Fibroblast of the aortic adventitia (primary cell): ENCODE measurements at regions not wholly inside any gene's neighbourhood (a gene's known extent, or its start where the extent isn't known, plus 50 kb on each side); places are given as distances from the start of the nearest gene placed in this dataset.

ENCODE experiments used
- DNase-seq: peaks from one replicate; pipeline ENCODE4 v3.0.0-alpha.2; 2010; ENCODE audit warnings: low read depth
- H3K4me3 ChIP-seq: 2 replicates; pipeline ENCODE4 v1.5.1; 2011; ENCODE audit warnings: low read depth, mild to moderate bottlenecking, control low read depth, low read length, moderate library complexity
- TF ChIP-seq, protein P1 (sequence below): IDR thresholded peaks from 2 replicates; pipeline ENCODE4 v1.5.1; 2011; ENCODE audit warnings: mild to moderate bottlenecking, low read length, control low read depth, inconsistent platforms; ENCODE audit not compliant: insufficient read depth

DNA sequence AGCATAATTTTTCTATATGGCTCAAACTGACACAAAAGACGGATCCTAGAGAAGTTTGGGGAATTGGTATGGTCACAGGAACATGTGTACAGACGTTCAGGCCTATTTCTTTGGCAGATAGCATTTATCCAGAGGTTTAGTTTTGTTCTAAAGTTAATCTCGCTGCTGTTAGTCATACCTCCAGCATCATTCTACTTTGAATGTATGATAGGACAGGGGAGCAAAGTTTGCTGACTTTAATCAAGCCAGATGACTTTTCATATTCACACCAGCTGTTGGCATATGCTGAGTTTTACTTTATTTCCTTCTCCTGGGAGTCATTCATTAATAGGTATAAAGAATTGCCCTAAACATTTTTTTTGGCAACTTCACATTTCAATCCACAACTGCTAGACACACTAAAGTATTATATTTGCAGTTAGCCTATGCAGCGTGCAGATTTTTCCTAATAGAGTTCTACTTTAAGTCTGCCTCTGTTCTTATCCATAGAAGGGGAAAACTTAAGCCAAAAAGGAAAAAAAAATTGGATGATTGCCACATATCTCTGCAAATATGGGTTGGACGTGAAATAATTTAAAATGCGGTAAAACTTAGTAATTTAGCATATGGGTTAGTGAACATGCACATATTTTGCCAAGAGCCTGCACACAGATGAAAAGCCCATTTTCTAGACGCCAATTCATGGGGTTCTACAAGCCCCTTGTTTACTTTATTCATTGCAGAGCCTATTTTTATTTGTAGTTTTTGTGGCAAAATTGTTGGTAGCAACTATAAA lies 213.1 kb downstream of the C7orf25 start:
- TF ChIP-seq, protein P1, sequence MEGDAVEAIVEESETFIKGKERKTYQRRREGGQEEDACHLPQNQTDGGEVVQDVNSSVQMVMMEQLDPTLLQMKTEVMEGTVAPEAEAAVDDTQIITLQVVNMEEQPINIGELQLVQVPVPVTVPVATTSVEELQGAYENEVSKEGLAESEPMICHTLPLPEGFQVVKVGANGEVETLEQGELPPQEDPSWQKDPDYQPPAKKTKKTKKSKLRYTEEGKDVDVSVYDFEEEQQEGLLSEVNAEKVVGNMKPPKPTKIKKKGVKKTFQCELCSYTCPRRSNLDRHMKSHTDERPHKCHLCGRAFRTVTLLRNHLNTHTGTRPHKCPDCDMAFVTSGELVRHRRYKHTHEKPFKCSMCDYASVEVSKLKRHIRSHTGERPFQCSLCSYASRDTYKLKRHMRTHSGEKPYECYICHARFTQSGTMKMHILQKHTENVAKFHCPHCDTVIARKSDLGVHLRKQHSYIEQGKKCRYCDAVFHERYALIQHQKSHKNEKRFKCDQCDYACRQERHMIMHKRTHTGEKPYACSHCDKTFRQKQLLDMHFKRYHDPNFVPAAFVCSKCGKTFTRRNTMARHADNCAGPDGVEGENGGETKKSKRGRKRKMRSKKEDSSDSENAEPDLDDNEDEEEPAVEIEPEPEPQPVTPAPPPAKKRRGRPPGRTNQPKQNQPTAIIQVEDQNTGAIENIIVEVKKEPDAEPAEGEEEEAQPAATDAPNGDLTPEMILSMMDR, result no peak
- no peak overlapping the region for H3K4me3 ChIP-seq
- peak; percentile 14 for DNase-seq

DNA sequence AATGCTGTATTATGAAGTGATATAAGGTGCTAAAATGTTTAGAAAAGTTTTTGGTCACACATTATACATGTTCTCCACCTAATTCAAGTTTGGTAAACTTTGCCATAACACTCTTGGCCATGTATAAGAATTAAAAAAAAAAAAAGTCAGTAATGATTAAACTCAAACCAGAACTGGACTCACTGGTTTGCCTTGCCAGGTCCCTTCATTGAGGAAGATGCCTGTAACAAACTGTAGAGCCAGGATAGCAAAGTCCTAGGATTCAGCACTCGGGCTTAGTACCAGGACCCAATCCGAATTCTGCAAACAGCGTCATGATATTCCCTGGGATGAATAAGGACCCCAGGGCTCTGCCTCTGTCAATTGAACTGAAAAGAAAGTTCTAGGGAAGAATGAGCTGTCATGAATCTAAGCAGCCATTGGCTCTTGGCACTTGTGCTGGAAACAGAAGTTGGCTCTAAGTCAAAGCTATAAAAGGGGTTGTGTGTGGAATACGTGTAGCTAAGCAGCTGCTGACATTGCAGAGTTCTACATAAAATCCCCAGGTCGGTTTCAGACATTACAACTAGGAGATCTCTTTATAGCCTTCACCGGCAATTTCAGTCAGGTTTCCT lies 216.9 kb downstream of the C7orf25 start:
- DNase-seq, result peak; percentile 23
- no peak overlapping the region for H3K4me3 ChIP-seq
- TF ChIP-seq, protein P1, result no peak

DNA sequence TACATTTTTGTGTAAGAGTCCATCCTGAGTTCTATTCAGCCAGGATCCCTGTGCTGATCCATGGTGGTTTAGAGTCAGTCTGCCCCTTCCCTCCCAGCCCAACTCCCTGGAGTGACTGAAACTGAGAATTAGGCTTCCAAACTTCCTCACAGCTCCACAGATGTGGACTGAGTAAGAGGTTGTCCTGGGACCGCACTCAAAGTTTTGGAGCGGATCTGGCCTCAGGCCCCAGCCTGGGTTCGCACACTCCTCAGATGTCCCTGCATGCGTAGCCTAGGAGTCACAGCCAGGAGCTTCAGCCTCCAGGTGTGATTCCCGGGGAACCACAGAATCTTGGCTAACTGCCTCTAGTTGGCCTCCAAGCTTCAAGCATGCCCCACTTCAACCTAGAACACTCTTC lies 218.1 kb downstream of the C7orf25 start:
- no peak overlapping the region for H3K4me3 ChIP-seq
- no peak for DNase-seq

DNA sequence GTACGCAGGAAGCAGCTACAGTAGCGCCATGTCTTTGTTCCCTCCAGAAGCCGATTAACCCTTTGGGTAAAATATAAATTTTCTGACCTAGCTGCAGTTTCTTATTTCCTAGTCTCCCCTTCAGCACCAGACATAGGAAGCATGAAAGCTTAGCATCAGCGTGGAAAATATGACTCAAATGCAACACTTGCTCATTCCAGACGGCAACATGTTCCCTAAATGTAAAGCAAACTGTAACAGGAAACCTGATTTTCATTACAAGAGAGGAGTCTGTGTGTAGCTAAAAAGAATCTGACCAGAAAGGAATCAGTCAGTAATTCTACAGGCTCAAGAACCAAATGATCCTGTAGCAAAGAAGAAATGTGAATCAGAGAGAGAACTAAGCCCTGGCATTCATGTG lies 219.2 kb downstream of the C7orf25 start:
- DNase-seq, result peak; percentile 10
- TF ChIP-seq, protein P1, result no peak
- H3K4me3 ChIP-seq, result no peak overlapping the region

More for the DNA sequence above, 218.1 kb downstream of the C7orf25 start:
- TF ChIP-seq, protein P1, result no peak

DNA sequence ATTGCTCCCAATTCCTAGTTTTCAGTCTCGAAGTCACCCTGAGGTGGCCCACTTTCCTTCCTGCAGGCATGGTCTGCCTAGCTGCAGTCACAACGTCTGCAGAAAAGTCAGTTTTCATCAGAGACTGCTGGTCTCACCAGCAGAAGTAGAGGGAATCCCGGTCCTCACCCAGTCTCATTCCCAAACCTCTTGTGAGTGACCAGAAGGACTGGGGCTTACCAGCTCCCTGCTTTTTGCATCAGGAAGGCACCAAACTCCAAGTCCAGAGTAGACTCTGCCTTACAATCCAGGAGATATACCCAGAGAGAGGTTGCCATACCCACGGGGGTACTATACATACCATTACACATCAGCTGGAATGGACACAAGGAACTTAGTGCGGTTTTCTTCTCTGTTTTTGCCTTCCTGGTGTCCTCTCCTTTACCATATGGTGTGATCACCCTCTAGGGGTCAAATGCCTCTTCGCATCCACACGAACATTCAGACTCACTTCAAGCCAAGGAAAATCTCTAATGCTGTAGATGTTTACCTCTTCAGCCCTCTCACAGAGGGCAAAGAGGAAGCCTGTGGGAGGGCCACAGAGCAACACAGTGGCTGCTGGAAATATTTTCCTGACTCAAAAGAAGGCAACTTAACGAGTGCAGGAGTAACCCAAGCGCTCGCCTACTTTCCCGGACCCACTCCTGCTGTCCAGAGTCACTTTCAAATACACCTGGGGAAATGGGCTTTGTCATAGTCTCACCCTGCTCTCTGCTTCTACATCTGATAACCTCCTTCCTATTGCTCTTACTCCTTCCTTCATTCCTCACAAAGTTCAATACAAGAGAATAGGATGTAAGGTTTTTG lies 220.9 kb downstream of the C7orf25 start:
- no peak overlapping the region for H3K4me3 ChIP-seq
- TF ChIP-seq, protein P1, result peak; percentile 77
- peak; percentile 77 for DNase-seq

DNA sequence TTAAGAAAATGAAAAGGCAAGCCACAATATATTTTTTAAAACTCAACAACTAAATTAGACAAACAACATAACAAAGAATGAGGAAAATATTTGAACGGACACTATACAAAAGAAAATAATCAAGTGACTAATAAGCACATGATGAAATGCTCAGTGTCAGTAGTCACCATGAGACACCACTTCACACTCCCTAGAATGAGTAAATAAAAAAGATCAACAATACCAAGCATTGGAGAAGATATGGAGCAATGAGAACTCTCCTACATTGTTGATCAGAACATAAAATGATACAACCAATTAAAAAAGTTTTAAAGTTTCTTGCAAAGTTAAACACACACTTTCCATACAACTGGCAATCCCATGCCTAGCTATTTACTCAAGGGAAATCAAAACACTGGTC lies 222.2 kb downstream of the C7orf25 start:
- no peak for DNase-seq

More for the DNA sequence above, 222.2 kb downstream of the C7orf25 start:
- no peak overlapping the region for H3K4me3 ChIP-seq
- TF ChIP-seq, protein P1, result no peak
